Karpas-422 (cell line): ENCODE measurements at regions not wholly inside any gene's neighbourhood (a gene's known extent, or its start where the extent isn't known, plus 50 kb on each side); places are given as distances from the start of the nearest gene placed in this dataset.

Source experiments
- DNase-seq: peaks from one replicate; pipeline ENCODE4 v3.0.0-alpha.2; 2015
- H2AFZ ChIP-seq: fragments of 200-600 bp; sonication (generic); 2 replicates; pipeline ENCODE4 v1.6.1; 2014; ENCODE audit warnings: antibody characterized with exemption, low read length, mixed read lengths
- H3K27ac ChIP-seq: fragments of 200-600 bp; sonication (generic); 2 replicates; pipeline ENCODE4 v1.5.1; 2014; ENCODE audit warnings: mild to moderate bottlenecking, low read length, moderate library complexity
- H3K27me3 ChIP-seq: fragments of 200-600 bp; sonication (generic); 2 replicates; pipeline ENCODE4 v1.6.1; 2014; ENCODE audit warnings: low read length, mixed read lengths
- H3K36me3 ChIP-seq: fragments of 200-600 bp; sonication (generic); 2 replicates; pipeline ENCODE4 v1.6.1; 2014; ENCODE audit warnings: low read length, mixed read lengths; ENCODE audit not compliant: insufficient read depth
- H3K4me1 ChIP-seq: fragments of 200-600 bp; sonication (generic); 2 replicates; pipeline ENCODE4 v1.6.1; 2014; ENCODE audit warnings: mild to moderate bottlenecking, low read length, mixed read lengths
- H3K4me2 ChIP-seq: fragments of 200-600 bp; sonication (generic); 2 replicates; pipeline ENCODE4 v1.6.1; 2014; ENCODE audit warnings: low read length, low read depth, mild to moderate bottlenecking; ENCODE audit not compliant: poor library complexity, severe bottlenecking
- H3K4me3 ChIP-seq: fragments of 200-600 bp; sonication (generic); 2 replicates; pipeline ENCODE4 v1.5.1; 2014; ENCODE audit warnings: mild to moderate bottlenecking, antibody characterized with exemption, low read length, mixed read lengths
- H3K79me2 ChIP-seq: fragments of 200-600 bp; sonication (generic); 2 replicates; pipeline ENCODE4 v1.6.1; 2014; ENCODE audit warnings: mild to moderate bottlenecking, low read length, mixed read lengths
- H3K9ac ChIP-seq: fragments of 200-600 bp; sonication (generic); 2 replicates; pipeline ENCODE4 v1.6.0; 2014; ENCODE audit warnings: low read length
- H3K9me2 ChIP-seq: fragments of 200-600 bp; sonication (generic), shearing (Covaris generic); replicated peaks from 2 replicates; pipeline ENCODE4 v1.6.0; 2014; ENCODE audit warnings: mild to moderate bottlenecking, low read length, moderate library complexity; ENCODE audit not compliant: insufficient read depth
- H3K9me3 ChIP-seq: fragments of 300-700, 200-600 bp; sonication (generic); 2 replicates; pipeline ENCODE4 v1.6.1; 2014; ENCODE audit warnings: low read length, mixed read lengths
- H4K20me1 ChIP-seq: fragments of 200-600 bp; sonication (generic); 2 replicates; pipeline ENCODE4 v1.6.1; 2014; ENCODE audit warnings: mild to moderate bottlenecking, antibody characterized with exemption, low read length, low read depth; ENCODE audit not compliant: insufficient read depth

GRCh38 chr6:40960742-40961430 lies 78.1 kb downstream of the UNC5CL start:
- Histone ChIP-seq H3K79me2 (no peaks in the 10 kb centered on the region), H3K9me3 (no peaks in the 10 kb centered on the region), H2AFZ (no peak overlapping the region), H3K36me3 (no peaks in the 10 kb centered on the region), H3K4me3 (no peak overlapping the region), H3K9ac (no peak overlapping the region), H4K20me1 (no peaks in the 10 kb centered on the region), H3K4me2 (no peak overlapping the region), H3K4me1 (no peaks in the 10 kb centered on the region), H3K27me3 (no peaks in the 10 kb centered on the region), H3K27ac (no peak overlapping the region), H3K9me2 (no peaks in the 10 kb centered on the region)
- DNase-seq: no peak

GRCh38 chr6:40959781-40960327 lies 79.2 kb downstream of the UNC5CL start:
- DNase-seq: no peak
- no peak overlapping the region for H3K4me3 ChIP-seq
- H3K27ac ChIP-seq: no peak overlapping the region
- no peak overlapping the region for H3K4me2 ChIP-seq
- no peaks in the 10 kb centered on the region for H3K4me1 ChIP-seq
- H3K9me3 ChIP-seq: no peaks in the 10 kb centered on the region
- no peaks in the 10 kb centered on the region for H3K36me3 ChIP-seq
- no peaks in the 10 kb centered on the region for H3K79me2 ChIP-seq
- H3K27me3 ChIP-seq: no peaks in the 10 kb centered on the region
- H2AFZ ChIP-seq: no peak overlapping the region
- no peaks in the 10 kb centered on the region for H4K20me1 ChIP-seq
- no peak overlapping the region for H3K9ac ChIP-seq
- no peaks in the 10 kb centered on the region for H3K9me2 ChIP-seq

- H3K9me3 ChIP-seq: no peaks in the 10 kb centered on the region
- no peak overlapping the region for H3K4me2 ChIP-seq
- no peaks in the 10 kb centered on the region for H3K9me2 ChIP-seq
- H3K27ac ChIP-seq: no peak overlapping the region
- H2AFZ ChIP-seq: no peak overlapping the region
- no peak overlapping the region for H3K9ac ChIP-seq
- H3K4me1 ChIP-seq: no peaks in the 10 kb centered on the region
- H3K27me3 ChIP-seq: no peaks in the 10 kb centered on the region
- no peak for DNase-seq
- H3K4me3 ChIP-seq: no peak overlapping the region
- H4K20me1 ChIP-seq: no peaks in the 10 kb centered on the region
- H3K79me2 ChIP-seq: no peaks in the 10 kb centered on the region
- no peaks in the 10 kb centered on the region for H3K36me3 ChIP-seq
Measured at GRCh38 chr6:40958738-40959137, 80.3 kb downstream of the UNC5CL start.

GRCh38 chr6:40957616-40958492 lies 81.2 kb downstream of the UNC5CL start:
- H3K9ac ChIP-seq: no peak overlapping the region
- no peak overlapping the region for H3K4me3 ChIP-seq
- H3K79me2 ChIP-seq: no peaks in the 10 kb centered on the region
- no peak overlapping the region for H3K27ac ChIP-seq
- DNase-seq: no peak
- no peaks in the 10 kb centered on the region for H3K9me2 ChIP-seq
- no peak overlapping the region for H2AFZ ChIP-seq
- no peaks in the 10 kb centered on the region for H3K27me3 ChIP-seq
- H4K20me1 ChIP-seq: no peaks in the 10 kb centered on the region
- H3K9me3 ChIP-seq: no peaks in the 10 kb centered on the region
- H3K4me1 ChIP-seq: no peaks in the 10 kb centered on the region
- H3K36me3 ChIP-seq: no peaks in the 10 kb centered on the region
- H3K4me2 ChIP-seq: no peak overlapping the region

GRCh38 chr6:40956936-40957335 lies 82.1 kb downstream of the UNC5CL start:
- Histone ChIP-seq H3K9me3 (no peaks in the 10 kb centered on the region), H3K36me3 (no peaks in the 10 kb centered on the region), H3K27ac (no peak overlapping the region), H3K9me2 (no peaks in the 10 kb centered on the region), H3K4me3 (no peak overlapping the region), H2AFZ (no peak overlapping the region), H3K79me2 (no peaks in the 10 kb centered on the region), H3K9ac (no peak overlapping the region), H3K4me2 (no peak overlapping the region), H4K20me1 (no peaks in the 10 kb centered on the region), H3K4me1 (no peaks in the 10 kb centered on the region), H3K27me3 (no peaks in the 10 kb centered on the region)
- DNase-seq: no peak

GRCh38 chr6:40955178-40955545 lies 83.9 kb downstream of the UNC5CL start:
- H4K20me1 ChIP-seq: no peaks in the 10 kb centered on the region
- H3K79me2 ChIP-seq: no peaks in the 10 kb centered on the region
- no peaks in the 10 kb centered on the region for H3K27me3 ChIP-seq
- no peak for DNase-seq
- no peaks in the 10 kb centered on the region for H3K36me3 ChIP-seq
- no peaks in the 10 kb centered on the region for H3K9me2 ChIP-seq
- H3K9me3 ChIP-seq: no peaks in the 10 kb centered on the region
- H3K4me3 ChIP-seq: no peak overlapping the region
- no peak overlapping the region for H2AFZ ChIP-seq
- no peak overlapping the region for H3K4me2 ChIP-seq
- no peaks in the 10 kb centered on the region for H3K4me1 ChIP-seq
- no peak overlapping the region for H3K9ac ChIP-seq
- no peak overlapping the region for H3K27ac ChIP-seq

GRCh38 chr6:40954446-40955177 lies 84.4 kb downstream of the UNC5CL start:
- Histone ChIP-seq H3K79me2 (no peaks in the 10 kb centered on the region), H3K27ac (no peak overlapping the region), H3K27me3 (no peaks in the 10 kb centered on the region), H2AFZ (no peak overlapping the region), H3K4me2 (no peak overlapping the region), H3K4me3 (no peak overlapping the region), H3K9ac (no peak overlapping the region), H3K36me3 (no peaks in the 10 kb centered on the region), H4K20me1 (no peaks in the 10 kb centered on the region), H3K4me1 (no peaks in the 10 kb centered on the region), H3K9me2 (no peaks in the 10 kb centered on the region), H3K9me3 (no peaks in the 10 kb centered on the region)
- DNase-seq: no peak

GRCh38 chr6:40953486-40953885 lies 85.5 kb downstream of the UNC5CL start:
- DNase-seq: no peak
- Histone ChIP-seq H3K9ac (no peak overlapping the region), H2AFZ (no peak overlapping the region), H3K4me2 (no peak overlapping the region), H3K9me3 (no peaks in the 10 kb centered on the region), H3K4me3 (no peak overlapping the region), H3K9me2 (no peaks in the 10 kb centered on the region), H3K79me2 (no peaks in the 10 kb centered on the region), H3K36me3 (no peaks in the 10 kb centered on the region), H3K27me3 (no peaks in the 10 kb centered on the region), H3K27ac (no peak overlapping the region), H3K4me1 (no peaks in the 10 kb centered on the region), H4K20me1 (no peaks in the 10 kb centered on the region)
